Endothelial cell of hepatic sinusoid (primary cell): ENCODE measurements at regions not wholly inside any gene's neighbourhood (a gene's known extent, or its start where the extent isn't known, plus 50 kb on each side); places are given as distances from the start of the nearest gene placed in this dataset.
"Not testable (repeated sequence)": the region's sequence is repeated elsewhere in the genome, so short reads cannot be mapped to it uniquely, and the experiment has no call there.

Experiments used
- in situ Hi-C: cut with HindIII; loops from 2 replicates; pipeline ENCODE4 v1.10.0; 2017; ENCODE audit warnings: low sequenced_read_pairs

GRCh38 chr5:99765011-99765410 lies 770.2 kb upstream of the FAM174A start:
- in situ Hi-C loops, result no loop called here

GRCh38 chr5:99763021-99763774 lies 772.0 kb upstream of the FAM174A start:
- in situ Hi-C loops, result no loop called here

DNA sequence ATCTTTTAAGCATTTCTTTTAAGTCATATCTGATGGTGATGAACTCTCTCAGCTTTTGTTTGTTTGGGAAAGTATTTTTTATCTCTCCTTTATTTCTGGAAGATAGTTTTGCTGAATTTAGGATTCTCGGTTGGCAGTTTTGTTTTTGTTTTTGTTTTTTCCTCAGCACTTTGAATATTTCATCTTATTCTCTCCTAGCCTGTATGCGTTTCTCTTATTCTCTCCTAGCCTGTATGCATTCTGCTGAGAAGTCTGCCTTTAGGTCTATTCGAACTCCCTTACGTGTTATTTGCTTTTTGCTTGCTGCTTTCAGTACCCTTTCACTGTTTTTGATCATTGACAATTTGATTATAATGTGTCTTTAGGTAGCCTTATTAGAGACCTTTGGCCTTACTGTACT lies 787.8 kb upstream of the FAM174A start:
- in situ Hi-C loops, result no loop called here

DNA sequence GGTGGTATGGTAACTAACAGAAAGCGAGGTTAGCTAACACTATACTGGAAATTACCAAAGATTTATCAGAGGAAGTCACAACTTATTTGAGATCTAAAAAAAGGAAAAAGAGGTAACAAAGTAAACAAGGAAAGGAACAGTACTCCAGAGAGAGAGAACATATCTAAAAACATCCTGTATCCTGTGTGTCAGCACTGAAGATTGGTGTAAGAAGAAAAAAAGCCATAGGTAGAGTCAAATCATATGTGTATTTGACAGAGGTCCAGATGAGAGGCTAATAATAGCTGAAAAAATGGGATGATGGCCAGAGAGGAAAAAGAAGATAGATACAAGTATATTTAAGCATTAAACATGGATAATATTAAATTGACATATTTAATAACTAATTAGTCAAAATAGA lies 802.0 kb upstream of the FAM174A start:
- in situ Hi-C loops, result not testable (repeated sequence)

DNA sequence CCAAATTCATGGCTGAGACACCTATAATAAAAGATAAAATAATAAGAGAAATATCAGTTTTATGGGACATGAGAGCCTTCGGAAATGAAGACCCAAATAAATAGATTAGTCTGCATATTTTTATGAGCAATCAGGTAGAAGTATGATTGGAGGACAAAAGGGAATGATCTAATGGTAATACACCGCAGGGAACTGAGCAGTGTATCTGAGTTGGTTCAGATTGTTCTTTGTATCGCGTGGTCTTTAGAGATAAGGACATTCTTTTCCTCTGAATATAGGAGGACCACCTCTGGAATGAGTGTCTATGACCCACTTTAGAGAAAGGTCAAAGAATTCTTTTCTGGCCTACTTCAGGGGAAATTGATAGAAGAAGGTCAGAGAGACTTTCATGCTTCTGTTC lies 801.8 kb upstream of the CHD1 start:
- in situ Hi-C loops, result not testable (repeated sequence)

GRCh38 chr5:99724732-99725290 lies 796.0 kb upstream of the CHD1 start:
- in situ Hi-C loops, result no loop called here

DNA sequence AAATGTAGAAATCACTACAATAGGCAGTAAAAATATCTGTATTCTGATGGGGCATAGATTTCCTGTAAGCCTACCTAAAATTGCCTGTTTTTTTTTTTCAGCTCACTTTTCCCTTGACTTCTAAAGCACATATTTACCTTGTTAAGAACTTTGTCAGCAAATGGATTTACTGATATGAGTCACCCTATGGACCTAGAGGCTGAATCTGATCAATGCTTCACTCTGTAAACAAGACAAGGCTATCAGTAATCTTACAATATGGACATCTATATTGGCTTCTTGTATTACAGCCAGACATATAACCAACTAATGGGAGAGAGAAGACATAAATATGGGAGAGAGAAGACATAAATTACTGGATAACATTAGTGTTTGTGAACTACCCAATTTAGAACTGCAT lies 792.7 kb upstream of the CHD1 start:
- in situ Hi-C loops, result no loop called here

DNA sequence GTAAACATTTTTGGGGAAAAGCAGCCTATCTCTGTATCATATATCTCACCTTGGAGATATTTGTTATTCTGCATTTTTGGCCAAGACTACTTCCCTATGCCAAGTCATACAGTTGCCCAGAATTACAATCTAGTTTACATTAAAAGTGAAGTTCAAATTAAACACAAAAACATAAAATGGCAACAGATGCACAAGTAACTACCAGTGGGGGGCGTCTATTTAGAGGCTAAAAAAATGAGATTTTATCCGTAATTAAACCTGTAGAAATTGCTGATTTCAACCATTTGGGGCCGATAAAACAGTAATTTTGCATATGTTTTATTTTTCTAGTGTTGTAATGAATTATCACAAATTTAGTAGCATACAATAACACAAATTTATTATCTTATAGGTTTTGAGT lies 787.1 kb upstream of the CHD1 start:
- in situ Hi-C loops, result no loop called here

DNA sequence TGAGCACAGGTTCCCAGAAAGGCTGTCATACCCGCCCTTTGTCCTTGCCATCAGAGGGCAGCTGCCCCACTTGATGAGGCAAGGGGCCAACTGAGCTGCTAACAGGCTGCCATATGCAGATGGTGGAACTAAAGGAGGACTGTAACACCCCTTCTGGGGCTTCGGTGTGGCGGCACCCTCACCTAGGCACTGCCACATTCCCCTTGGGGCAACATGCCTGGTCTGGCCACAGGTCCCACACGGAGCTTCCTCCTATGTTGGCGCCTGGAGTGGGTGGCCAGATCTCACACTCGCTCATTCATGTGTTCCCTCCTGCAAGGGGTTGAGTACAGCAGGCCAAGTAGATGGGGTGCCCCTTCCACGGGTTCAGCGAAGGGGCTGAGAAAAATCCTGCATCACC lies 777.4 kb upstream of the CHD1 start:
- in situ Hi-C loops, result no loop called here

GRCh38 chr5:99702565-99702964 lies 773.8 kb upstream of the CHD1 start:
- in situ Hi-C loops, result no loop called here

- in situ Hi-C loops, result no loop called here
Measured at GRCh38 chr5:99694884-99695283, 766.1 kb upstream of the CHD1 start.

- in situ Hi-C loops, result no loop called here
Measured at GRCh38 chr5:99686538-99686937, 757.7 kb upstream of the CHD1 start.

- in situ Hi-C loops, result no loop called here
Measured at GRCh38 chr5:99675974-99676373, 747.2 kb upstream of the CHD1 start.

DNA sequence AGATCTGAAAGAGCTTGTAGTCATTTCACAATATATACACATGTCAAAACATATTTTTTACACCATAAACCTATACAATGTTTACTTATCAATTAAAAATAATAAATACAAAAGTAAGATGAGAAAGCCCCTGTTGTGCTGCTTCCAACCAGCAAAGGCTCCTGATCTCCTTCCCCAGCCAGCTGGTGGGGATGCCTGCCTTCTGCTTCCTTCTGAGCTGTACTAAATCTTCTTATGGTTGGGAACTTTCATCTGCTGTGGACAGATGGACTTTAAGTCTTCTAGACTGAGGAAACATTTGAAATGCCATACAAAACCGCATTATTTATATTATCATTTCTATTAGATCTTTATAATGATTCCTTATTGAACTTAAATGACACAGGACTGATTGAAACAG lies 745.3 kb upstream of the CHD1 start:
- in situ Hi-C loops, result no loop called here

GRCh38 chr5:99664972-99665371 lies 736.2 kb upstream of the CHD1 start:
- in situ Hi-C loops, result no loop called here

DNA sequence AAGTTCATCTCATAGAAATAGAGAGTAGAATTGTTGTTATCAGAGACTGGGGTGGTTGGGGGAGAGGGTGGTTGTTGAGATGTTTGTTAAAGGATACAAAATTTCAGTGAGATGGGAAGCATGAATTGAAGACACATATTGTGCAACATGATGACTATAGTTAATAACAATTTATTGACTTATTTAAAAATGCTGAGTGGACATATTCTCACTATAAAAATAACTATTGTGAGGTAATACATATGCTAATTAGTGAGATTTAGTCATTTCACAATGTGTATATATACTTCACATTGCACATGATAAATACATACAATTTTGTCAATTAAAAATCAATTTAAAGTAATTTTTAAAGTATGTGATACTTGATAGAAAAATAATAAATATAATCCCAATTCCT lies 722.5 kb upstream of the CHD1 start:
- in situ Hi-C loops, result no loop called here

DNA sequence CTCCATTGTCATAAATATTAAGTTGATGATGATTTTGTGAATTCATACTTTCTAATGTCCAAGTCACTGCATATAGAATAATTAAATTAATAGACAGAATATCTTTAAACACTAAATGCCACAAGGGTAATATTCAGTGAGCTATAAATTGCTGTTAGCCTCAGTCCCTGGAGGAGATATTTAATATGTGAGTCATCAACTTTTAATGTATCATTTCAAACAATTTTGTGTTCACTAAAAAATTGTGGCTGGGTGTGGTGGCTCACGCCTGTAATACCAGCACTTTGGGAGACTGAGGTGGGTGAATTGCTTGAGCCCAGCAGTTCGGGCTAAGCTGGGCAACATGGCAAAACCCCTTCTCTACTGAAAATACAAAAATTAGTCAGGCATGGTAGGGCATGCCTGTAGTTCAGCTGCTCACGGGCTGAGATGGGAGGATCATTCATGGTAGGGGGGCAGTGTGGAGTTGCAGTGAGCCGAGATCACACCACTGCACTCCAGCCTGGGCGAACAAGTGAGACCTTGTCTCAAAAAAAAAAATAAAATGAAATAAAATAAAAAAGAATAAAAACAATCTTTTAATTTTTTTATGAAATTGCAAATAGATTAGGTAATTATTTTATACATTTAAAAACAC lies 717.3 kb upstream of the CHD1 start:
- in situ Hi-C loops, result no loop called here

GRCh38 chr5:99644822-99645221 lies 716.0 kb upstream of the CHD1 start:
- in situ Hi-C loops, result no loop called here

- in situ Hi-C loops, result no loop called here
Measured at GRCh38 chr5:99640646-99641045, 711.8 kb upstream of the CHD1 start.

DNA sequence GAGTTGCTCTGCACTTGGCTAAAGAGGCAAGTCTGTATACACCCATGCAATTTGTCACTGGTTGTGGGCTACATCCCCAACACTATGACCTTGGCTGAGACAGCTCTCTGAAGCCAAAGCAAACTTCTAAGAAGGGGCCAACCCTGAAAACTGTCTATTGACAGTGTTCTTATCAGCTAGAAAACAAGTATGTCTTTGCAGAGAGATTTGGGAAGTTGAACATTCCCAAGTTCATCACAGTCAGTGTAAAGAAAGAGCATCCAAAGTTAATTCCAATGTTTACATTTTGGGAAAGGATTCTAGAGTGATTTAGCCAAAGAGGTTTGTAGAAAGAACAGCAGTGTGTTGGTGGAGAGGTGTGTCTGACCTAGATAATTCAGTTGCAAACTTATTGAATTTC lies 711.1 kb upstream of the CHD1 start:
- in situ Hi-C loops, result no loop called here

DNA sequence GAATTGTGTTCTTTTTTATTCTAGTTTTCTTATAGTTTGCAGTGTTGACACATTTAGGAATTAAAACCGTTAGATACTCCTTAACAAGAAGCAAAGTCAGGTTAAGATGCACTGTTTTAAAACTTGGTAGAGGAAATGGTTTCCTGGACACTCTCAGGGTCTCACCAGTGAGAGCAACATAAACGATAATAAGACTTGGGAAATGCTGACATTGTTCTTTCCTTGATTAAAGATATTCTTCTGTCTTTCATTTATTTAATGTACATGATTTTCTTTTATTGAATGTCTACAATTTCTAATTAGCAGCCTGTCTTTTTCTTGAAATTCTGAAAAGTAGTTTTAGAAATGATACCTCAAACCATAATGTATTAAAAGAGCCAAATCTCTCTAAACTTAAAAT lies 707.9 kb upstream of the CHD1 start:
- in situ Hi-C loops, result no loop called here
